Suprapubic skin (tissue), 4 donors: ENCODE measurements at regions not wholly inside any gene's neighbourhood (a gene's known extent, or its start where the extent isn't known, plus 50 kb on each side); places are given as distances from the start of the nearest gene placed in this dataset.

ENCODE experiments used
- CTCF ChIP-seq, 2 donors: fragments of 200-600 bp in 1 of 2; fragments of 450-650 bp in 1 of 2; sonication (generic) in 1 of 2; IDR thresholded peaks; one replicate each; pipeline ENCODE4 v1.5.1; 2016 to 2019; ENCODE audit warnings: antibody characterized with exemption in 2 of 2, mild to moderate bottlenecking in 1 of 2, moderate library complexity in 1 of 2
- POLR2A ChIP-seq, 2 donors: fragments of 450-650 bp; IDR thresholded peaks; one replicate each; pipeline ENCODE4 v1.6.1; 2017; ENCODE audit warnings: antibody characterized with exemption in 2 of 2, mild to moderate bottlenecking in 2 of 2, moderate library complexity in 2 of 2
- POLR2AphosphoS5 ChIP-seq, 3 donors: sonication (generic); formaldehyde crosslinking; IDR thresholded peaks; one replicate each; pipeline ENCODE4 v1.6.1; 2017; ENCODE audit warnings: antibody characterized with exemption in 3 of 3

DNA sequence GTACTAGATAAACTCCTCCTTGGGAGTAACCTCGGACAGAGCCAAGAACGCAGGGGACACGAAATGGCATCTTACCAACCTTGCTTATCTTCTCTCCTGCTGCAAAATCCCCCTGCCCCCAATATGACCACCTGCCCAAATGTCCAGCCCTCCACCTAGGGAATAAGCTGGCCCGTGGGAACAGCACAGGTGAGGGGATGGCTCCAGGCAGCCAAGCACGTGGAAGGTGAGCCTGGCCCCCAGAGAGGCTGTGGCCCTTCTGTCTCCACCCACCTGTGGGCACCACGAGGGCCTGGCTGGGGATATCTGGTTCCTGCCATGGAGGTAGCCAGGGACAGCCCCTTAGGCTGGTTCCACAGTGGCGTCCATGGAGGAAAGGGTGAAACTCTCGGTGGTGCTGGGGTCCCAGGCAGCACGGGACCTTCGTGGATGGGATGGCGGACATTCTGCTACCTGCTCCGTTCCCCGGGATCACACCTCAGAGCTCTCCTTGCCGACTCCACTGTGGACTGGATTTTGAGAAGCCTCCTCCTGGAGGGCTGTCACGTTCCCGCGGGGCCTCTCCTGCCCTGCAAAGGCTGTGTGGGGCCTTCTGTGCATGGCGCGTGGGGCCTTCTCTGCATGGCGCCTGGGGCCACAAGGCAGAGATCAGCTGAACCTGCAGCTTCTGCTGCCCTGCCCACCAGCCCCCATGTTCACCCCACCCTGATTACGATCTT lies 388.5 kb upstream of the TNRC6C start:
- no peak for TF ChIP-seq CTCF (IDR thresholded peaks at IDR 0.05)
- no peak for TF ChIP-seq POLR2A (IDR thresholded peaks at IDR 0.05)
- TF ChIP-seq POLR2AphosphoS5 (IDR thresholded peaks at IDR 0.05) = no peak
